GM12873 (cell line): ENCODE measurements at regions not wholly inside any gene's neighbourhood (a gene's known extent, or its start where the extent isn't known, plus 50 kb on each side); places are given as distances from the start of the nearest gene placed in this dataset.

ENCODE experiments used
- CTCF ChIP-seq: IDR thresholded peaks from 2 replicates; pipeline ENCODE4 v1.5.1; 2012; ENCODE audit warnings: low read depth, mild to moderate bottlenecking, moderate library complexity, low read length, control low read depth; ENCODE audit not compliant: insufficient read depth; ENCODE audit errors: missing control alignments

- no peak for TF ChIP-seq CTCF
Measured at GRCh38 chr6:43992783-43993644, 134.2 kb downstream of the MRPL14 start.

- no peak for TF ChIP-seq CTCF
Measured at GRCh38 chr6:43992126-43992663, 135.1 kb downstream of the MRPL14 start.

- no peak for TF ChIP-seq CTCF
Measured at GRCh38 chr6:43990627-43991619, 136.3 kb downstream of the MRPL14 start.

GRCh38 chr6:43990275-43990626, 137.0 kb downstream of the MRPL14 start:
- TF ChIP-seq CTCF: no peak

- no peak for TF ChIP-seq CTCF
Measured at GRCh38 chr6:43989581-43990146, 137.6 kb downstream of the MRPL14 start.

DNA sequence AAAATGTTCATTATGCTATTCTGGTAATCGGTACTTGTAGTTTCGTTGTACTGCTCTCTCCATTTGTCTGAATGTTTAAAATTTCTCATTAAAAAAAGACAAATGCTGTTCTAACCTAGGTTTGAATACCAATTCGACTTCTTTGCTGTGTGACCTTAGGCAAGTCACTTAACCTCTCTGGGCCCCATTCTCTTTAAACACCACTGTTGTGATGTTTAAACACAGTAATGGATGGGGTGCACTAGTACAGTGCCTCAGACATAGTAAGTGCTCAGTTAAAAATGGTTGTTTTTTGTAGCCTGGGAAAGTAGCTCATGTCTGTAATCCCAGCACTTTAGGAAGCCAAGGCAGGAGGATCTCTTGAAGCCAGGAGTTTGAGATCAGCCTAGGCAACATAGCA, 138.5 kb downstream of the MRPL14 start:
- no peak for TF ChIP-seq CTCF
